BE2C (cell line): ENCODE measurements at regions not wholly inside any gene's neighbourhood (a gene's known extent, or its start where the extent isn't known, plus 50 kb on each side); places are given as distances from the start of the nearest gene placed in this dataset.

Experiments used
- DNase-seq: peaks from one replicate; pipeline ENCODE4 v3.0.0-alpha.2; 2020
- H3K27me3 ChIP-seq: fragments of 250-450 bp; sonication (Bioruptor Pico); 2 replicates; pipeline ENCODE4 v1.5.1; 2020; ENCODE audit warnings: mild to moderate bottlenecking
- H3K36me3 ChIP-seq: fragments of 250-450 bp; sonication (Bioruptor Pico); 2 replicates; pipeline ENCODE4 v1.5.1; 2020; ENCODE audit warnings: mild to moderate bottlenecking
- H3K4me1 ChIP-seq: fragments of 250-450 bp; sonication (Bioruptor Pico); 2 replicates; pipeline ENCODE4 v1.5.1; 2020
- H3K4me3 ChIP-seq: 2 replicates; pipeline ENCODE4 v1.5.1; 2011; ENCODE audit warnings: low read depth, low read length
- H3K9me3 ChIP-seq: fragments of 250-450 bp; sonication (Bioruptor Pico); 2 replicates; pipeline ENCODE4 v1.5.1; 2020
- TF ChIP-seq, protein P1 (sequence below): IDR thresholded peaks from 2 replicates; pipeline ENCODE4 v1.5.1; 2012; ENCODE audit warnings: mild to moderate bottlenecking, low read depth, low read length

DNA sequence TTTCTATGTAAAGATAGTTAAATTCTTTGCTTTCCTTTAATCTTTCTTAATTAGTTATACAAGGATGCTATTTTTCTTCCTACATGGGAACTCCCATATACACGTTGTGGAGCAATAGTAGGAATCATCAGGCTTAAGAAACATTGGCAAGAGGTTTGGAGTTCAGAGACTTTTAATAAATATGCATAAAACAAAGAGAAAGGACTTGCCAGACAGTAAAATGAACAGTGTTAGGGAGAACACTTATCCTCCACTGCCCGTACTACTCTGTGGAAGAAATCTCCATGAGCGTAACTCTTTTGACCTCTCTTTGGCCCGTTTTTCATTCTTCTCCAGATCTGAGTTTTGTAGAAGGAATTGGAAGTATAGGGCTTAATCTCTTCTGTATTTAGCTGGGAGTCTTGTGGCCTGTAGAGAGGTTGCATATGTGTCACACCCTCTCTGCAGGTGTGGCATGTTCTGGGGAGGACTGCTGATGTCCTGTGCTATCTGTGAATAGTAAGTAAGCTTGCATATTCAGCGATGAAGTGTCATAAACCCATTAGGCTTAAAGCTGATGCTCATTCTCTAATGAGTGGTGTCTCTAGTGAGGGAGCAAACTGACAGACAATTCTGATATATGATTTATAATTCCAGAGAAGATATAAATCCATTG, 455.4 kb upstream of the FAR2 start:
- Histone ChIP-seq H3K4me1 (no peaks in the 10 kb centered on the region), H3K4me3 (no peak overlapping the region), H3K9me3 (no peaks in the 10 kb centered on the region), H3K27me3 (no peaks in the 10 kb centered on the region), H3K36me3 (no peaks in the 10 kb centered on the region)
- TF ChIP-seq, protein P1, sequence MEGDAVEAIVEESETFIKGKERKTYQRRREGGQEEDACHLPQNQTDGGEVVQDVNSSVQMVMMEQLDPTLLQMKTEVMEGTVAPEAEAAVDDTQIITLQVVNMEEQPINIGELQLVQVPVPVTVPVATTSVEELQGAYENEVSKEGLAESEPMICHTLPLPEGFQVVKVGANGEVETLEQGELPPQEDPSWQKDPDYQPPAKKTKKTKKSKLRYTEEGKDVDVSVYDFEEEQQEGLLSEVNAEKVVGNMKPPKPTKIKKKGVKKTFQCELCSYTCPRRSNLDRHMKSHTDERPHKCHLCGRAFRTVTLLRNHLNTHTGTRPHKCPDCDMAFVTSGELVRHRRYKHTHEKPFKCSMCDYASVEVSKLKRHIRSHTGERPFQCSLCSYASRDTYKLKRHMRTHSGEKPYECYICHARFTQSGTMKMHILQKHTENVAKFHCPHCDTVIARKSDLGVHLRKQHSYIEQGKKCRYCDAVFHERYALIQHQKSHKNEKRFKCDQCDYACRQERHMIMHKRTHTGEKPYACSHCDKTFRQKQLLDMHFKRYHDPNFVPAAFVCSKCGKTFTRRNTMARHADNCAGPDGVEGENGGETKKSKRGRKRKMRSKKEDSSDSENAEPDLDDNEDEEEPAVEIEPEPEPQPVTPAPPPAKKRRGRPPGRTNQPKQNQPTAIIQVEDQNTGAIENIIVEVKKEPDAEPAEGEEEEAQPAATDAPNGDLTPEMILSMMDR = no peak
- DNase-seq = no peak

DNA sequence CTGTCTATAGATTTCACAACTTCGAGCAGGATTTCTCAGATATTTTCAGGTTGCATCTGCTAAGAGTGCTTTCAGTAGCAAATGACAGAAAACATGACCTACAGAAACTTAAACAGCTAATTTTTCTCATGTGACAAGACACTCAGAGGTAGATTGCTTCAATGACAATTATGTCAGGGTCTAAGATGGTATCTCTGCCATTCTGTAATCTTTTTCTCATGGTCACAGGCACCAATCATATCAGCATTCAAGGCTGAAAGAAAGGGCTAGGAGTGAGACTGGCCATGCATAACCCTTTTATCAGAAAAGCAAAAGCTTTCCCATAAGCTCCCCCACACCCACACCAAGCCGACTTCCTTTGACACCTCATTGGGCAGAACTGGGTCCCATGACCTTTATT, 450.5 kb upstream of the FAR2 start:
- no peak for DNase-seq
- Histone ChIP-seq H3K36me3 (no peaks in the 10 kb centered on the region), H3K4me1 (no peaks in the 10 kb centered on the region), H3K27me3 (no peaks in the 10 kb centered on the region), H3K4me3 (no peak overlapping the region), H3K9me3 (no peaks in the 10 kb centered on the region)
- TF ChIP-seq, protein P1 = no peak

DNA sequence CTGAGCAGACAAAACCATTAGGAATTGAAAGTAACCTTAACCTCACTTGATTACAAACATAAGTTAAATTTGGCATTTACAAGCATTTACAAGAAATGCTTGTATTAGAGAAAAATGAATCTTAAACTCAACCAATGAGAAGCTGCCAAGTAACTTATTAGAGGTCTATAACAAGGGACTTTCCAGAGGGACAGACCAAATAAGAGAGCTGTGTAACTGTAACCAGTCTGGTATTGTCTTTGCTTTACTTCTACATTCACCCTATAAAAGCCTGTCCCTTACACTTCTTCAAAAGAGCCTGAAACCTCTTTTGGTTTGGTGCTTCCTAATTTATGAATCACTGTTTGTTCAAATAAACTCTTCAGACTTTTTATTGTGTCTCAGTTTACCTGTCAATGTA, 450.0 kb upstream of the FAR2 start:
- no peak for DNase-seq
- TF ChIP-seq, protein P1 = no peak
- Histone ChIP-seq H3K9me3 (no peaks in the 10 kb centered on the region), H3K4me3 (no peak overlapping the region), H3K36me3 (no peaks in the 10 kb centered on the region), H3K27me3 (no peaks in the 10 kb centered on the region), H3K4me1 (no peaks in the 10 kb centered on the region)

DNA sequence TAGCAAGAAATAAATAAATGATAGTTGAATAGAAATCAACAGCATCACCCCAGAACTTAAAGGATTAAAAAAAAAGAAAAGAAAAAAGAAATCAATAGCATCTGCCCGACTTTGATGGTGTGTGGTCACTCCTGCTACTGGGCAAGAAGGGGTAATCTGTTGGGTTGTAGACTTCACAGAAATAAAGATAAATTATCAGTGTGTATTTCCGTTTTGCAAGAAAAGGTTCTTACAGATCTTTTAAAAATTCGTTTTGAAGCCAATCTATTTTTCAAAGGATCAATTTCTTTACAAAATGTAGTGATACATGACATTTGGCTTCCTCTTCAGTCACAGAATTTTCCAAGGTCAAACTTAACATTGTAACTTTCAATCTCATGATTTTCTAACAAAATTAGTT, 448.9 kb upstream of the FAR2 start:
- Histone ChIP-seq H3K36me3 (no peaks in the 10 kb centered on the region), H3K4me1 (no peaks in the 10 kb centered on the region), H3K4me3 (no peak overlapping the region), H3K9me3 (no peaks in the 10 kb centered on the region), H3K27me3 (no peaks in the 10 kb centered on the region)
- TF ChIP-seq, protein P1 = no peak
- no peak for DNase-seq

DNA sequence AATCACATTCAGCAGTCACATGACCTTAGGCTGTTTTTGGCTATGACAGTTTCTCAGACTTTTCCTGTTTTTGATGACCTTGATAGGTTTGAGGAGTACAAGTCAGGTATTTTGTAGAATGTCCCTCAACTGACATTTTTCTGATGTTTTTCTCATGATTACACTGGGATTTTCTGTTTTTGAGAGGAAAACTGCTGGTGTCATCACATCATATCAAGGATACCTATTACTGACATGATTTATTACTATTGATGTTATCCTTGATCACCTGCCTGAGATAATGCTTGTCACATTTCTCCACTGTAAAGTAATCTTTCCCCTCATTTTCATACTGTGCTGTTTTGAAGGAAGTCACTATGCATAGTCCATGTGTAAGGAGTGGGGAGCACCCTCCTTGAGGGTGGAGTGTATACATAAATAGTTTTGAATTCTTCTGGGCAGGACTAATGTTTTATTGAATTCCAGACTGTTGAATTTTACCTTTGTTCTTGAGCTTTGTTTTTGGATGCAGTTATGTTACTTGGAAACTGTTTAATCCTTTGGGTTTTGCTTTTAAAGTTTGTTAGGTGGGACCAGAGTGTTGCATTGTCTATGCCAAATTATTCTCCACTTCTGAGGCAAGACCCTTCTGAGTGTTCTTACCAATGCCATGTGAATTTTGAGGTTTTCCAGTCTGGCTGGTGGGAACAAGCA, 444.5 kb upstream of the FAR2 start:
- no peak for DNase-seq
- TF ChIP-seq, protein P1 = no peak

DNA sequence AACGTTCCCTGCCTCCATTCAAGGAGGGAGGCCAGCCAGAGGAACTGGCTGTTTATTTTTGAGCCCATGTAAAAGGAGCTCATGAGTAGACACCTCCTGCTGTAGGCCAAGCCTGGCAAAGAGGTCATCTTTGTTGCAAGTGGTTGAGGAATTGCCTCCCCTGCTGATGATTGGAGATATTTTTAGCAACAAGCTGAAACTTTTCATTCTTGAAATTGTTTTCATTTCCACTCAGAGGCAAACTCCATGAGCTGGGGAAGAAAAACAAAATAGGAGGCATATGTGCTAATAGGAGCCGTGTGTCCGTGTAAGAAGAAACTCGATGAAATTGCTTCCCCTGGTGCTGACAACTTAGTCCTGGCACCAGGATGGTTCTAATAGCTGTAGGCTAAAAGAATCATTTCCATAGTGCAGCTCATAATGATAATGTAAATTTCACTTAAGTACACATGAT, 440.1 kb upstream of the FAR2 start:
- Histone ChIP-seq H3K4me1 (no peaks in the 10 kb centered on the region), H3K36me3 (no peaks in the 10 kb centered on the region), H3K4me3 (no peak overlapping the region), H3K27me3 (no peaks in the 10 kb centered on the region), H3K9me3 (no peaks in the 10 kb centered on the region; the same call in 1 of the 2 replicates)
- DNase-seq = no peak
- TF ChIP-seq, protein P1 = no peak

More for the DNA sequence above, 444.5 kb upstream of the FAR2 start:
- Histone ChIP-seq H3K36me3 (no peaks in the 10 kb centered on the region), H3K9me3 (no peaks in the 10 kb centered on the region), H3K4me1 (no peaks in the 10 kb centered on the region), H3K4me3 (no peak overlapping the region), H3K27me3 (no peaks in the 10 kb centered on the region)
